Stomach (tissue), 4 donors: ENCODE measurements at regions not wholly inside any gene's neighbourhood (a gene's known extent, or its start where the extent isn't known, plus 50 kb on each side); places are given as distances from the start of the nearest gene placed in this dataset.

Source experiments
- EP300 ChIP-seq: sonication (generic); formaldehyde crosslinking; IDR thresholded peaks from one replicate; pipeline ENCODE4 v1.6.1; 2017; ENCODE audit warnings: antibody characterized with exemption
- POLR2A ChIP-seq, 4 donors: fragments of 450-650 bp; IDR thresholded peaks; one replicate each; pipeline ENCODE4 v1.6.1; 2016; ENCODE audit warnings: antibody characterized with exemption in 4 of 4, control low read depth in 2 of 4, mild to moderate bottlenecking in 1 of 4, moderate library complexity in 1 of 4
- POLR2AphosphoS5 ChIP-seq, 3 donors: sonication (generic); formaldehyde crosslinking; IDR thresholded peaks; one replicate each; pipeline ENCODE4 v1.6.1; 2016; ENCODE audit warnings: antibody characterized with exemption in 3 of 3
- TF ChIP-seq, protein P1 (sequence below), 7 experiments: fragments of 450-650 bp in 4 of 7; fragments of 200-600 bp in 3 of 7; sonication (generic) in 3 of 7; IDR thresholded peaks; one replicate each; pipeline ENCODE4 v1.5.1; 2016 to 2019; ENCODE audit warnings: antibody characterized with exemption in 7 of 7, control low read depth in 2 of 7, mild to moderate bottlenecking in 1 of 7

DNA sequence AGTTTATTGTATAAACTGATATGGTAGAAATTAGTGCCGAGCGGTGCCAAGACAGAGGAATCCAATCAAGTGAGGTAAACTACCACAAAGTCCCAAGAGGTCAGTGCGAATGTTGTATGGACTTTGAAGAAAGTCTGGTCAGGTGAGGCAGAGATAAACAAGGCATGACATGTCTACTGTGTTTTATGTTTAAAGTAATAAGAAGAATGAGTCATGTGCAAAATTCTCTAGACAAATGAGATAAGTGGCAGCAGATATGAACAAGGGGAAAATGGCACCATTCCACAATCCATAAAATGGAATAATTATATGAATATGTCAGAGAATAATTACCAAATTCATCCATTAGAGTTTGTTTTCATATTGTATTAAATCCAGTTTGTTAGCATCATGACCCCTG, 364.1 kb upstream of the CCNH start:
- TF ChIP-seq, protein P1, sequence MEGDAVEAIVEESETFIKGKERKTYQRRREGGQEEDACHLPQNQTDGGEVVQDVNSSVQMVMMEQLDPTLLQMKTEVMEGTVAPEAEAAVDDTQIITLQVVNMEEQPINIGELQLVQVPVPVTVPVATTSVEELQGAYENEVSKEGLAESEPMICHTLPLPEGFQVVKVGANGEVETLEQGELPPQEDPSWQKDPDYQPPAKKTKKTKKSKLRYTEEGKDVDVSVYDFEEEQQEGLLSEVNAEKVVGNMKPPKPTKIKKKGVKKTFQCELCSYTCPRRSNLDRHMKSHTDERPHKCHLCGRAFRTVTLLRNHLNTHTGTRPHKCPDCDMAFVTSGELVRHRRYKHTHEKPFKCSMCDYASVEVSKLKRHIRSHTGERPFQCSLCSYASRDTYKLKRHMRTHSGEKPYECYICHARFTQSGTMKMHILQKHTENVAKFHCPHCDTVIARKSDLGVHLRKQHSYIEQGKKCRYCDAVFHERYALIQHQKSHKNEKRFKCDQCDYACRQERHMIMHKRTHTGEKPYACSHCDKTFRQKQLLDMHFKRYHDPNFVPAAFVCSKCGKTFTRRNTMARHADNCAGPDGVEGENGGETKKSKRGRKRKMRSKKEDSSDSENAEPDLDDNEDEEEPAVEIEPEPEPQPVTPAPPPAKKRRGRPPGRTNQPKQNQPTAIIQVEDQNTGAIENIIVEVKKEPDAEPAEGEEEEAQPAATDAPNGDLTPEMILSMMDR (IDR thresholded peaks at IDR 0.05): no peak
- TF ChIP-seq POLR2A (IDR thresholded peaks at IDR 0.05): no peak
- no peak for TF ChIP-seq POLR2AphosphoS5 (IDR thresholded peaks at IDR 0.05)
- TF ChIP-seq EP300: no peak
